C4-2B (cell line): ENCODE measurements at regions not wholly inside any gene's neighbourhood (a gene's known extent, or its start where the extent isn't known, plus 50 kb on each side); places are given as distances from the start of the nearest gene placed in this dataset.
"Not testable (repeated sequence)": the region's sequence is repeated elsewhere in the genome, so short reads cannot be mapped to it uniquely, and the experiment has no call there.

Source experiments
- H3K27ac ChIP-seq: fragments of 450-650 bp; 2 replicates; pipeline ENCODE4 v1.5.1; 2017
- CTCF ChIP-seq: fragments of 450-650 bp; conservative IDR thresholded peaks from 2 replicates; pipeline ENCODE4 v1.5.1; 2017; ENCODE audit warnings: mild to moderate bottlenecking
- ZFX ChIP-seq: fragments of 450-650 bp; IDR thresholded peaks from 2 replicates; pipeline ENCODE4 v1.6.1; 2017

GRCh38 chr12:96117460-96117859 is 76.7 kb upstream of the ELK3 start:
- no peak overlapping the region for H3K27ac ChIP-seq
- TF ChIP-seq CTCF, result no peak
- no peak for TF ChIP-seq ZFX

- no peak overlapping the region for H3K27ac ChIP-seq
- TF ChIP-seq CTCF (no peak), ZFX (no peak)
Observed at GRCh38 chr12:96120359-96121100, 73.6 kb upstream of the ELK3 start.

GRCh38 chr12:96121271-96121711 is 72.9 kb upstream of the ELK3 start:
- no peak for TF ChIP-seq ZFX
- no peak for TF ChIP-seq CTCF
- H3K27ac ChIP-seq, result no peak overlapping the region

- H3K27ac ChIP-seq, result not testable (repeated sequence)
Observed at GRCh38 chr12:96128292-96128691, 65.9 kb upstream of the ELK3 start.

GRCh38 chr12:96130396-96131059 is 63.6 kb upstream of the ELK3 start:
- TF ChIP-seq CTCF, result no peak
- H3K27ac ChIP-seq, result no peak overlapping the region

GRCh38 chr12:96131230-96131788 is 62.9 kb upstream of the ELK3 start:
- no peak for TF ChIP-seq ZFX
- TF ChIP-seq CTCF, result no peak
- H3K27ac ChIP-seq, result peak overlapping the region; percentile 14; the same call in 1 of the 2 replicates

GRCh38 chr12:96132819-96133218 is 61.4 kb upstream of the ELK3 start:
- 0 out of 2 replicates have a peak, but pooled peaks have one; percentile 17 for TF ChIP-seq CTCF
- no peak for TF ChIP-seq ZFX
- H3K27ac ChIP-seq, result no peak overlapping the region
